HepG2 (cell line): ENCODE measurements at regions not wholly inside any gene's neighbourhood (a gene's known extent, or its start where the extent isn't known, plus 50 kb on each side); places are given as distances from the start of the nearest gene placed in this dataset.

Experiments
- ATAC-seq: fragments of 200-7000 bp; cut with Tn5 transposase; 3 replicates; pipeline ENCODE4 v1.9.1; 2020; ENCODE audit warnings: mild to moderate bottlenecking, moderate library complexity
- BruUV-seq: library from RNA; stranded (reverse); fragments of 400-500 nt; replicated peaks from 2 replicates; lab custom pipeline; 2021; lab: Mats Ljungman, UMichigan
- CTCF ChIA-PET: fragments of 300-600 bp; formaldehyde crosslinking; extraction: SDS; loops from one replicate; lab custom pipeline; 2021; ENCODE audit warnings: low total read pairs, inconsistent platforms, low intra/inter-chr PET ratio; lab: Yijun Ruan, JAX
- POLR2A ChIA-PET: fragments of 350-600 bp; sonication (Branson Sonifier 250); formaldehyde crosslinking; loops from one replicate; lab custom pipeline; 2020; ENCODE audit warnings: antibody characterized with exemption, inconsistent platforms; lab: Yijun Ruan, JAX
- DNase-seq: peaks from one replicate; pipeline ENCODE4 v3.0.0-alpha.2; 2015; ENCODE audit warnings: low spot score
- FAIRE-seq: peaks from 3 replicates; lab custom pipeline; 2011; peaks lifted over from hg19 to GRCh38; lab: Jason Lieb, UNC
- H2AFZ ChIP-seq: one replicate; pipeline ENCODE4 v1.6.1; 2011; ENCODE audit warnings: low read length, inconsistent platforms
- H3K27ac ChIP-seq: fragments of 300-600 bp; 3 replicates; pipeline ENCODE4 v1.8.0; 2011; ENCODE audit warnings: mixed run types, mild to moderate bottlenecking, mixed read lengths, low read length, inconsistent platforms; ENCODE audit not compliant: insufficient read depth; ENCODE audit errors: extremely low read length
- H3K27me3 ChIP-seq, 2 experiments: fragments of 200-600 bp in 1 of 2; 2 replicates in 1 of 2; 3 replicates in 1 of 2; pipeline versions ENCODE4 v1.6.0 to v1.8.0; 2011; ENCODE audit warnings: low read length in 2 of 2, mild to moderate bottlenecking in 2 of 2, moderate library complexity in 2 of 2, inconsistent platforms in 1 of 2; ENCODE audit not compliant: insufficient read depth in 2 of 2, control insufficient read depth in 1 of 2
- H3K36me3 ChIP-seq, 2 experiments: fragments of 200-600 bp in 1 of 2; replicated peaks in 1 of 2; 2 replicates in 1 of 2; 3 replicates in 1 of 2; pipeline versions ENCODE4 v1.5.1 to v1.8.0; 2011; ENCODE audit warnings: low read length in 2 of 2, inconsistent platforms in 1 of 2; ENCODE audit not compliant: insufficient read depth in 2 of 2, control insufficient read depth in 1 of 2
- H3K4me1 ChIP-seq: 2 replicates; pipeline ENCODE4 v1.5.1; 2012; ENCODE audit warnings: low read length, inconsistent platforms; ENCODE audit not compliant: insufficient read depth
- H3K4me2 ChIP-seq: 2 replicates; pipeline ENCODE4 v1.6.0; 2011; ENCODE audit warnings: low read depth, low read length, inconsistent platforms
- H3K4me3 ChIP-seq, 3 experiments: fragments of 200-600 bp in 1 of 3; sonication (generic), shearing (Covaris generic) in 1 of 3; replicated peaks in 1 of 3; 2 replicates each; pipeline ENCODE4 v1.5.1; 2011 to 2016; ENCODE audit warnings: low read length in 3 of 3, inconsistent platforms in 2 of 3, low read depth in 2 of 3, mild to moderate bottlenecking in 2 of 3, control low read depth in 1 of 3, mixed read lengths in 1 of 3; ENCODE audit not compliant: insufficient read depth in 1 of 3
- H3K79me2 ChIP-seq: one replicate; pipeline ENCODE4 v1.6.1; 2011; ENCODE audit warnings: low read length, inconsistent platforms; ENCODE audit not compliant: insufficient read depth
- H3K9ac ChIP-seq: 2 replicates; pipeline ENCODE4 v1.6.0; 2011; ENCODE audit warnings: mild to moderate bottlenecking, low read depth, low read length, inconsistent platforms; ENCODE audit not compliant: insufficient read depth
- H3K9me3 ChIP-seq: 2 replicates; pipeline ENCODE4 v1.5.1; 2012; ENCODE audit warnings: mild to moderate bottlenecking, low read length
- H4K20me1 ChIP-seq: 2 replicates; pipeline ENCODE4 v1.6.0; 2011; ENCODE audit warnings: inconsistent platforms, mild to moderate bottlenecking, low read length, moderate library complexity; ENCODE audit not compliant: insufficient read depth
- BCL6 ChIP-seq: IDR thresholded peaks from 2 replicates; pipeline ENCODE4 v1.6.1; 2016; ENCODE audit warnings: missing genetic modification reagents, missing compliant biosample characterization
- EHMT2 ChIP-seq: fragments of 200-600 bp; sonication (generic); IDR thresholded peaks from 2 replicates; pipeline ENCODE4 v1.7.0; 2017; ENCODE audit warnings: antibody characterized with exemption, low read depth, low read length, borderline replicate concordance
- HNF4G ChIP-seq, 2 experiments: sonication (generic) in 1 of 2; formaldehyde crosslinking in 1 of 2; IDR thresholded peaks; 2 replicates each; pipeline versions ENCODE4 v1.4.0 to v1.6.1; 2011 to 2020; ENCODE audit warnings: borderline replicate concordance in 2 of 2, low read depth in 2 of 2, mild to moderate bottlenecking in 2 of 2, low read length in 1 of 2, missing genetic modification reagents in 1 of 2, moderate library complexity in 1 of 2
- KAT8 ChIP-seq: IDR thresholded peaks from 2 replicates; pipeline ENCODE4 v1.6.1; 2016; ENCODE audit warnings: missing genetic modification reagents, missing compliant biosample characterization
- NCOA5 ChIP-seq: sonication (generic); formaldehyde crosslinking; IDR thresholded peaks from 2 replicates; pipeline ENCODE4 v1.4.0; 2020; ENCODE audit warnings: missing genetic modification reagents
- RARA ChIP-seq: IDR thresholded peaks from 2 replicates; pipeline ENCODE4 v1.6.1; 2016; ENCODE audit warnings: missing genetic modification reagents, missing compliant biosample characterization
- SALL1 ChIP-seq: sonication (generic); formaldehyde crosslinking; IDR thresholded peaks from 2 replicates; pipeline ENCODE4 v1.8.0; 2022; ENCODE audit warnings: mild to moderate bottlenecking, missing genetic modification reagents
- whole genome bisulfite sequencing: methylation state at CpG from one replicate; pipeline ENCODE4 v1.1.6; 2017; ENCODE audit warnings: low lambda C conversion rate; 5-methylcytosine and 5-hydroxymethylcytosine counted together
- in situ Hi-C: cut with HindIII; loops from 2 replicates; pipeline ENCODE4 v1.10.0; 2017; ENCODE audit warnings: low pct_unique_long_range_greater_than_20kb; ENCODE audit not compliant: extremely low pct_ligation_motif_present
- intact Hi-C: fragments of 100-400 bp; cut with micrococcal nuclease; formaldehyde crosslinking; loops from one replicate; pipeline ENCODE4 v1.10.0; 2022; ENCODE audit not compliant: unreplicated experiment
- TF ChIP-seq, protein P1 (sequence below): IDR thresholded peaks from 2 replicates; pipeline ENCODE4 v1.6.1; 2016
- TF ChIP-seq, protein P2 (sequence below): IDR thresholded peaks from 2 replicates; pipeline ENCODE4 v1.4.0; 2020; ENCODE audit warnings: mild to moderate bottlenecking, missing genetic modification reagents

DNA sequence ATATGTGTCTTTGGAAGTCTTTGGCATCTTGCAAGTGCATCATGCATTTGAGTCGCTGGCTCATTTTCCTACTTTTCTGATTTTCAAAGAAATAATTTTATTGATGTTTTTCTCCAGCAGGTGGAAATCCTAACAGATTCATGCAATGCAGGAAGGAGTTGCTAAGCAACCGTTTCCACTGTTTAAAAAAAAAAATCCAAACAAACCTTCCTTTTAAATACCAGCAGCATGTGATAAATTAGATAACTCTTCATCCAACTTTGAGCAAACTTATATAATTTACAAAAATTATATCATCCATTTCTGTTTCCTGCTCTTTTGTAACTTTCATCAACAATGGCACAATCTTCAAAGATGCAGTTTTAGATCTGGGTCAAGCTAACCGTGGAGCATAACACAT is 364.1 kb downstream of the MFSD1 start:
- DNase-seq: no peak
- TF ChIP-seq EHMT2: no peak
- no peak for TF ChIP-seq BCL6 (CRISPR knock-in tag)
- TF ChIP-seq KAT8 (CRISPR knock-in tag): no peak
- TF ChIP-seq RARA: no peak
- TF ChIP-seq, protein P1, sequence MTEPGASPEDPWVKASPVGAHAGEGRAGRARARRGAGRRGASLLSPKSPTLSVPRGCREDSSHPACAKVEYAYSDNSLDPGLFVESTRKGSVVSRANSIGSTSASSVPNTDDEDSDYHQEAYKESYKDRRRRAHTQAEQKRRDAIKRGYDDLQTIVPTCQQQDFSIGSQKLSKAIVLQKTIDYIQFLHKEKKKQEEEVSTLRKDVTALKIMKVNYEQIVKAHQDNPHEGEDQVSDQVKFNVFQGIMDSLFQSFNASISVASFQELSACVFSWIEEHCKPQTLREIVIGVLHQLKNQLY (CRISPR knock-in tag): no peak
- no peak for TF ChIP-seq NCOA5 (CRISPR knock-in tag)
- TF ChIP-seq SALL1 (CRISPR knock-in tag): no peak
- TF ChIP-seq, protein P2, sequence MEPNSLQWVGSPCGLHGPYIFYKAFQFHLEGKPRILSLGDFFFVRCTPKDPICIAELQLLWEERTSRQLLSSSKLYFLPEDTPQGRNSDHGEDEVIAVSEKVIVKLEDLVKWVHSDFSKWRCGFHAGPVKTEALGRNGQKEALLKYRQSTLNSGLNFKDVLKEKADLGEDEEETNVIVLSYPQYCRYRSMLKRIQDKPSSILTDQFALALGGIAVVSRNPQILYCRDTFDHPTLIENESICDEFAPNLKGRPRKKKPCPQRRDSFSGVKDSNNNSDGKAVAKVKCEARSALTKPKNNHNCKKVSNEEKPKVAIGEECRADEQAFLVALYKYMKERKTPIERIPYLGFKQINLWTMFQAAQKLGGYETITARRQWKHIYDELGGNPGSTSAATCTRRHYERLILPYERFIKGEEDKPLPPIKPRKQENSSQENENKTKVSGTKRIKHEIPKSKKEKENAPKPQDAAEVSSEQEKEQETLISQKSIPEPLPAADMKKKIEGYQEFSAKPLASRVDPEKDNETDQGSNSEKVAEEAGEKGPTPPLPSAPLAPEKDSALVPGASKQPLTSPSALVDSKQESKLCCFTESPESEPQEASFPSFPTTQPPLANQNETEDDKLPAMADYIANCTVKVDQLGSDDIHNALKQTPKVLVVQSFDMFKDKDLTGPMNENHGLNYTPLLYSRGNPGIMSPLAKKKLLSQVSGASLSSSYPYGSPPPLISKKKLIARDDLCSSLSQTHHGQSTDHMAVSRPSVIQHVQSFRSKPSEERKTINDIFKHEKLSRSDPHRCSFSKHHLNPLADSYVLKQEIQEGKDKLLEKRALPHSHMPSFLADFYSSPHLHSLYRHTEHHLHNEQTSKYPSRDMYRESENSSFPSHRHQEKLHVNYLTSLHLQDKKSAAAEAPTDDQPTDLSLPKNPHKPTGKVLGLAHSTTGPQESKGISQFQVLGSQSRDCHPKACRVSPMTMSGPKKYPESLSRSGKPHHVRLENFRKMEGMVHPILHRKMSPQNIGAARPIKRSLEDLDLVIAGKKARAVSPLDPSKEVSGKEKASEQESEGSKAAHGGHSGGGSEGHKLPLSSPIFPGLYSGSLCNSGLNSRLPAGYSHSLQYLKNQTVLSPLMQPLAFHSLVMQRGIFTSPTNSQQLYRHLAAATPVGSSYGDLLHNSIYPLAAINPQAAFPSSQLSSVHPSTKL (CRISPR knock-in tag): no peak
- TF ChIP-seq HNF4G (IDR thresholded peaks at IDR 0.05; ENCODE audit: borderline replicate concordance, low read depth, low read length): no peak
- no peak for TF ChIP-seq HNF4G (CRISPR knock-in tag; IDR thresholded peaks at IDR 0.05; ENCODE audit: borderline replicate concordance, low read depth)
- H3K4me1 ChIP-seq: peaks cover 6% of the 10 kb centered on the region; the same call in 1 of the 2 replicates
- no peaks in the 10 kb centered on the region for H3K27me3 ChIP-seq
- H3K9me3 ChIP-seq: no peaks in the 10 kb centered on the region
- ATAC-seq: no peak
- no peak overlapping the region for H3K4me3 ChIP-seq
- H3K36me3 ChIP-seq: no peaks in the 10 kb centered on the region
- H2AFZ ChIP-seq: no peak overlapping the region
- no peak overlapping the region for H3K27ac ChIP-seq
- H3K9ac ChIP-seq: no peak overlapping the region
- ChIA-PET CTCF (no interaction called here), POLR2A (no interaction called here)
- H3K79me2 ChIP-seq: no peaks in the 10 kb centered on the region
- no peak overlapping the region for H3K4me2 ChIP-seq
- BruUV-seq: no TSS peak
- 9% methylated on average over 3 of the region's 3 CpGs for WGBS
- intact Hi-C loops: no loop called here
- no peak for FAIRE-seq
- H4K20me1 ChIP-seq: no peaks in the 10 kb centered on the region
- in situ Hi-C loops: no loop called here
